ENCODE measurements at regions not wholly inside any gene's neighbourhood (a gene's known extent, or its start where the extent isn't known, plus 50 kb on each side); places are given as distances from the start of the nearest gene placed in this dataset.

- no peak for TF ChIP-seq CTCF (conservative IDR thresholded peaks at IDR 0.05; ENCODE audit: low read depth, low read length)
- DNase-seq (ENCODE audit: low read depth): no peak
- no peak overlapping the region for H3K4me3 ChIP-seq (ENCODE audit: low read length)
These were observed 567.7 kb upstream of the ZWINT start for GRCh38 chr10:56928714-56929113.

- H3K4me3 ChIP-seq (ENCODE audit: low read length): no peak overlapping the region
- no peak for TF ChIP-seq CTCF (conservative IDR thresholded peaks at IDR 0.05; ENCODE audit: low read depth, low read length)
- no peak for DNase-seq (ENCODE audit: low read depth)
These were observed 566.6 kb upstream of the ZWINT start for GRCh38 chr10:56927701-56928100.

- no peak for DNase-seq (ENCODE audit: low read depth)
- TF ChIP-seq CTCF (conservative IDR thresholded peaks at IDR 0.05; ENCODE audit: low read depth, low read length): no peak
- no peak overlapping the region for H3K4me3 ChIP-seq (ENCODE audit: low read length)
These were observed 559.7 kb upstream of the ZWINT start for GRCh38 chr10:56920601-56921261.

GRCh38 chr10:56912043-56912442 lies 551.0 kb upstream of the ZWINT start:
- no peak for TF ChIP-seq CTCF (conservative IDR thresholded peaks at IDR 0.05; ENCODE audit: low read depth, low read length)

GRCh38 chr10:56905051-56905450 lies 544.0 kb upstream of the ZWINT start:
- no peak for DNase-seq (ENCODE audit: low read depth)
- no peak for TF ChIP-seq CTCF (conservative IDR thresholded peaks at IDR 0.05; ENCODE audit: low read depth, low read length)
- no peak overlapping the region for H3K4me3 ChIP-seq (ENCODE audit: low read length)

More at GRCh38 chr10:56912043-56912442, 551.0 kb upstream of the ZWINT start:
- no peak overlapping the region for H3K4me3 ChIP-seq (ENCODE audit: low read length)
- DNase-seq (ENCODE audit: low read depth): no peak

- H3K4me3 ChIP-seq (ENCODE audit: low read length): no peak overlapping the region
- DNase-seq (ENCODE audit: low read depth): no peak
- no peak for TF ChIP-seq CTCF (conservative IDR thresholded peaks at IDR 0.05; ENCODE audit: low read depth, low read length)
These were observed 541.5 kb upstream of the ZWINT start for GRCh38 chr10:56902554-56902953.

GRCh38 chr10:56895306-56895705 lies 534.2 kb upstream of the ZWINT start:
- DNase-seq (ENCODE audit: low read depth): no peak
- TF ChIP-seq CTCF (conservative IDR thresholded peaks at IDR 0.05; ENCODE audit: low read depth, low read length): no peak
- no peak overlapping the region for H3K4me3 ChIP-seq (ENCODE audit: low read length)
